ENCODE measurements at regions not wholly inside any gene's neighbourhood (a gene's known extent, or its start where the extent isn't known, plus 50 kb on each side); places are given as distances from the start of the nearest gene placed in this dataset.

DNA sequence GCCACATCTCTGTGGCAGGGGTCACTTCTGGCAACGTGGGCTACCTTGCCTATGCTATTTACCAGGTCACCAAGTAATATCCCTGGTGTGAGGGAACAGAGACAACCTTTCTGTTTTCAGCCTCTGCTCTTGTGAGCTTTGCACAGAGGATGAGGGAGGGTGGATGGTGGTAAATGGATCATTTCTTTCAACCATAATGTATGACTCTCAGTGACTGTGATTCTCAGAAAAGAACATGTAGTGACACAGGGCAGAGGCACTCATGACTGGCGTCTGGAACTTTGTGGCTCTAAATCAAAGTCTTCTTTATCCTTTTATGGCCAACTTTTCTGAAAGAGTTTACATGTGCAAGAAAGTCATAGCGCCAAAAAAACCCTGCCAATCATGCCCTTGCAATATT lies 153.5 kb upstream of the USP24 start:
- no peaks in the 10 kb centered on the region for H3K4me1 ChIP-seq (ENCODE audit: control insufficient read depth in 1 of 2, insufficient read depth in 2 of 2, low read length in 2 of 2)
- 59 to 88% methylated on average over 3 of the region's 3 CpGs for WGBS, 2 donors
- no peak for ATAC-seq (ENCODE audit: low FRiP score)
- H3K27me3 ChIP-seq (ENCODE audit: control insufficient read depth in 1 of 2, insufficient read depth in 2 of 2, low read length in 1 of 2): no peaks in the 10 kb centered on the region
- no peak overlapping the region for H3K4me3 ChIP-seq (ENCODE audit: low read length in 2 of 2)
- intact Hi-C loops (cut with DNase I): no loop called here
- H3K27ac ChIP-seq (ENCODE audit: low read depth in 1 of 2, low read length in 2 of 2): no peak overlapping the region
- DNase-seq: no peak
- peaks cover 2% of the 10 kb centered on the region for H3K9me3 ChIP-seq (ENCODE audit: control insufficient read depth, low read length)
- no peaks in the 10 kb centered on the region for H3K36me3 ChIP-seq (ENCODE audit: control insufficient read depth in 1 of 2, insufficient read depth in 2 of 2, low read length in 1 of 2)

DNA sequence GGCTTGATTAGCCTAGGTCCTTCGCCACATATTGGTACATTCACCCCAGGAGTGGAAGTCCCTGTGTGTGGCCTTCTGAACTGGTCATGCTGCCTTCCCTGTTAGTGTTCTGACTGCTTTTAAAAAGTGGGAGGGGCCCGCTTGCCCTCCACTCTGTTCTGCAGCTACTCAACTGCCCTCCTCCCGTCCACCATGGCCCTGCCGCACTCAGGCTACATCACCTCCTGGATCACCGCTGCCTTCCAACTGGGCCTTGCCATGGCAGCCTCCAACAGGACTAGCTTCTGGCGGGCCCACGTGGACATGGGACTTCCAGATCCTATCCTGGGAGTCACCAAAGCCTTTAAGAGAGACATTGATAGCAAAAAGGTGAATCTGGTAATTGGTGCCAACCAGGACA lies 152.1 kb upstream of the USP24 start:
- Histone ChIP-seq H3K4me3 (ENCODE audit: low read length in 2 of 2) (no peak overlapping the region), H3K27ac (ENCODE audit: low read depth in 1 of 2, low read length in 2 of 2) (no peak overlapping the region), H3K27me3 (ENCODE audit: control insufficient read depth in 1 of 2, insufficient read depth in 2 of 2, low read length in 1 of 2) (no peaks in the 10 kb centered on the region), H3K9me3 (ENCODE audit: control insufficient read depth, low read length) (peaks cover 2% of the 10 kb centered on the region), H3K4me1 (ENCODE audit: control insufficient read depth in 1 of 2, insufficient read depth in 2 of 2, low read length in 2 of 2) (no peaks in the 10 kb centered on the region), H3K36me3 (ENCODE audit: control insufficient read depth in 1 of 2, insufficient read depth in 2 of 2, low read length in 1 of 2) (no peaks in the 10 kb centered on the region)
- 90 to 97% methylated on average over 7 of the region's 7 CpGs for WGBS, 2 donors
- ATAC-seq (ENCODE audit: low FRiP score) (no peak), DNase-seq (no peak)
- intact Hi-C loops (cut with DNase I): no loop called here

DNA sequence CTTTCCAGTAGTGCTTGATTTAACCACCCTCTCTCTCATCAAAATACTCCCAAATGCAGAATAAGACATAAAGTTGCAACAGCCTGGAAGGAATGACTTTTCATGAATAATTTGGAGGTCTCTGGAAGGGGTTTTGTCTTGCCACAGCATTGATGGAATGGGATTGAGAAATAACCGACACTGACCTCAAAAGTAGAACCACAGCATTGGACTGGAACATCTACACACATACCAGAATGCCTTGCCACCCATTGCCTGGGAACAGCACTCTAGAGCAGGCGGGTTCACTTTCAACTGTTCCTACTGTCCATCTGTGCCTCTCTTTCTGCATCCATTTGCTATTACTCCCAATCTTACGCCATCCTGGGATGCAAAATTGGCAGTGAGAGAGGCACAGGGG lies 149.1 kb upstream of the USP24 start:
- Histone ChIP-seq H3K36me3 (ENCODE audit: control insufficient read depth in 1 of 2, insufficient read depth in 2 of 2, low read length in 1 of 2) (no peaks in the 10 kb centered on the region), H3K27me3 (ENCODE audit: control insufficient read depth in 1 of 2, insufficient read depth in 2 of 2, low read length in 1 of 2) (no peaks in the 10 kb centered on the region), H3K4me1 (ENCODE audit: control insufficient read depth in 1 of 2, insufficient read depth in 2 of 2, low read length in 2 of 2) (no peaks in the 10 kb centered on the region), H3K4me3 (ENCODE audit: low read length in 2 of 2) (no peak overlapping the region), H3K9me3 (ENCODE audit: control insufficient read depth, low read length) (peaks cover 2% of the 10 kb centered on the region), H3K27ac (ENCODE audit: low read depth in 1 of 2, low read length in 2 of 2) (no peak overlapping the region)
- intact Hi-C loops (cut with DNase I): no loop called here
- ATAC-seq (ENCODE audit: low FRiP score) (no peak), DNase-seq (no peak)
- 95 to 96% methylated on average over 3 of the region's 3 CpGs for WGBS, 2 donors

DNA sequence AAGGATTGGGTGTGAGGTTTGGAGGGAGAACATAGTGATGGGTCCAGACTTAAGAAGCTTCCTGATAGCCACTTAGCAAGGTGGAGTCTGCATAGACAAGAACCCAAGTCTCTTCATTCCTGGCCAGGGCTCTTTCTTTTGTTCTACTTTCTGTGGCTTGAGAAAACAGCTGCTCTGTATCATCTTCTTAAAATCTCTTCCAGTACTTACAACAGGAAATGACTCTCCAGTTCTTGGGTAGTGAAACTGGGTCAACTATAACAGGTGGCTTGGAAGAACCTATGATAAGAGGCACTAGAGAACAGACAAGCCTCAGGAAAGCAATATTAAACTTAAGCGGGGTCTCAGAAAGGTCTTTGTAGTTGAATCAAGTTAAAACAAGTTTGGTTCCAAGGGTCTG lies 148.1 kb upstream of the USP24 start:
- H3K9me3 ChIP-seq (ENCODE audit: control insufficient read depth, low read length): peaks cover 2% of the 10 kb centered on the region
- H3K4me1 ChIP-seq (ENCODE audit: control insufficient read depth in 1 of 2, insufficient read depth in 2 of 2, low read length in 2 of 2): no peaks in the 10 kb centered on the region
- no peaks in the 10 kb centered on the region for H3K36me3 ChIP-seq (ENCODE audit: control insufficient read depth in 1 of 2, insufficient read depth in 2 of 2, low read length in 1 of 2)
- intact Hi-C loops (cut with DNase I): no loop called here
- no peak for ATAC-seq (ENCODE audit: low FRiP score)
- H3K27ac ChIP-seq (ENCODE audit: low read depth in 1 of 2, low read length in 2 of 2): no peak overlapping the region
- H3K4me3 ChIP-seq (ENCODE audit: low read length in 2 of 2): no peak overlapping the region
- no peak for DNase-seq
- WGBS, 2 donors: 89 to 91% methylated on average over 1 of the region's 1 CpG
- no peaks in the 10 kb centered on the region for H3K27me3 ChIP-seq (ENCODE audit: control insufficient read depth in 1 of 2, insufficient read depth in 2 of 2, low read length in 1 of 2)

DNA sequence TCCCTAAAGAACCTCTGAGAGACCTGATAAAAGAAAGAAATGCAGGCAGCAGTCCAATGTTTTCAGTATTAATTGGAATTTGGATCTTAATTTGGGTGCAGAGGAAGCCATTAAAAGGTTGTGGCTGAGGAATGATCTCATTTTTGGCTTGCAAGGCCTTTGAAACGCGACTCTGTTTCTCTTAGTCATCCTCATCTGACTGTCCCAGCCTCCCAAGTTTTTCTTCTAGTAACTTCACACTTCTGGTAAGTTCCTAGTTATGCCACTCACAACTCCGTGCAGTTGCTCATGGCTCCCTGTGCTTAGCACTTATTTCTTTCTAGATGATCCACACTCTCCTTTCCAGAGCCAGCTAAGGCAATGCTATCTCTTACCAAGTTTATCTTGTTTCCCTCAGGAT lies 147.4 kb upstream of the USP24 start:
- H3K4me1 ChIP-seq (ENCODE audit: control insufficient read depth in 1 of 2, insufficient read depth in 2 of 2, low read length in 2 of 2): no peaks in the 10 kb centered on the region
- H3K9me3 ChIP-seq (ENCODE audit: control insufficient read depth, low read length): no peaks in the 10 kb centered on the region
- no peak overlapping the region for H3K4me3 ChIP-seq (ENCODE audit: low read length in 2 of 2)
- ATAC-seq (ENCODE audit: low FRiP score): peak; percentile 78
- intact Hi-C loops (cut with DNase I): no loop called here
- no peaks in the 10 kb centered on the region for H3K36me3 ChIP-seq (ENCODE audit: control insufficient read depth in 1 of 2, insufficient read depth in 2 of 2, low read length in 1 of 2)
- 16 to 21% methylated on average over 3 of the region's 3 CpGs for WGBS, 2 donors
- DNase-seq: no peak
- H3K27ac ChIP-seq (ENCODE audit: low read depth in 1 of 2, low read length in 2 of 2): no peak overlapping the region
- no peaks in the 10 kb centered on the region for H3K27me3 ChIP-seq (ENCODE audit: control insufficient read depth in 1 of 2, insufficient read depth in 2 of 2, low read length in 1 of 2)

DNA sequence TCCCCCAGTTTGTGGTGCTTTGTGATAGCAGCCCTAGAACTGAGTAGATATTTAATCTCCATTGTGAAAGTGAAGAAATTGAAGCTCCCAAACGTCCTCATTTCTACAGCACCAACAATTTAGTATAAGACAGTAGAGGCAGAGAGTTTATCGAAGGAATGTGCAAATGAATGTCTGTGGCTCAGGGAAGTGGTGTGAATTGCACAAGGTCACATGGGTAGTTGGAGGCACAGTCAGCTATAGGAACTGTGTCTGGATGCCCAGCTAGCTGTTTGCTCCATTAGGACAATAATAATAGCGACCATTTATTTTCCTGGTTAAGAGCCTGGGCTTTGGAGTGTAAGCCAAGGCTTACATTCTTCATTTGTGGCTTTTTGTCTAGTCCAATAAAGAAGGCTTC lies 144.4 kb upstream of the USP24 start:
- Histone ChIP-seq H3K9me3 (ENCODE audit: control insufficient read depth, low read length) (no peaks in the 10 kb centered on the region), H3K4me1 (ENCODE audit: control insufficient read depth in 1 of 2, insufficient read depth in 2 of 2, low read length in 2 of 2) (no peaks in the 10 kb centered on the region), H3K36me3 (ENCODE audit: control insufficient read depth in 1 of 2, insufficient read depth in 2 of 2, low read length in 1 of 2) (no peaks in the 10 kb centered on the region), H3K27ac (ENCODE audit: low read depth in 1 of 2, low read length in 2 of 2) (no peak overlapping the region), H3K4me3 (ENCODE audit: low read length in 2 of 2) (no peak overlapping the region), H3K27me3 (ENCODE audit: control insufficient read depth in 1 of 2, insufficient read depth in 2 of 2, low read length in 1 of 2) (no peaks in the 10 kb centered on the region)
- DNase-seq: no peak
- intact Hi-C loops (cut with DNase I): no loop called here
- no peak for ATAC-seq (ENCODE audit: low FRiP score)
- WGBS, 2 donors: 90 to 92% methylated on average over 3 of the region's 3 CpGs

DNA sequence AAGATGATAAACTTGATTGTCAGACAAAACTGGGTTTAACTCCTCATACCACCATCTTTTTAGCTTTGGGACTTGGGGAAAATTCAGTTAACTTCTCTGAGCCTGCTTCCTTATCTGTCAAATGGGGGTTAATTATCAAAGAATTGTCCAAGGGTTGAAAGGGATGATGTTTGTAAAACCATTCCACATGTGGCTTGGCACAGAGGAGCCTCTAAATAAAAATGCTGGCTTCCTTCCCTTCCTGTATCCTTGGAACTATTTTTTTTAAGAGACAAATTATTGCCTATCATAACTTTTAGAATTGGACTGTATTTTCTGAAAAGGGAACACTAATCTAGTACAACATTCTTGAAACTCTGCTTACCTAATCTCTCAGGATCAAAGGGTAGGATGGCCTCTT lies 143.4 kb upstream of the USP24 start:
- Histone ChIP-seq H3K4me3 (ENCODE audit: low read length in 2 of 2) (no peak overlapping the region), H3K27me3 (ENCODE audit: control insufficient read depth in 1 of 2, insufficient read depth in 2 of 2, low read length in 1 of 2) (no peaks in the 10 kb centered on the region), H3K9me3 (ENCODE audit: control insufficient read depth, low read length) (no peaks in the 10 kb centered on the region), H3K27ac (ENCODE audit: low read depth in 1 of 2, low read length in 2 of 2) (no peak overlapping the region), H3K36me3 (ENCODE audit: control insufficient read depth in 1 of 2, insufficient read depth in 2 of 2, low read length in 1 of 2) (no peaks in the 10 kb centered on the region), H3K4me1 (ENCODE audit: control insufficient read depth in 1 of 2, insufficient read depth in 2 of 2, low read length in 2 of 2) (no peaks in the 10 kb centered on the region)
- intact Hi-C loops (cut with DNase I): no loop called here
- ATAC-seq (ENCODE audit: low FRiP score) (no peak), DNase-seq (no peak)

DNA sequence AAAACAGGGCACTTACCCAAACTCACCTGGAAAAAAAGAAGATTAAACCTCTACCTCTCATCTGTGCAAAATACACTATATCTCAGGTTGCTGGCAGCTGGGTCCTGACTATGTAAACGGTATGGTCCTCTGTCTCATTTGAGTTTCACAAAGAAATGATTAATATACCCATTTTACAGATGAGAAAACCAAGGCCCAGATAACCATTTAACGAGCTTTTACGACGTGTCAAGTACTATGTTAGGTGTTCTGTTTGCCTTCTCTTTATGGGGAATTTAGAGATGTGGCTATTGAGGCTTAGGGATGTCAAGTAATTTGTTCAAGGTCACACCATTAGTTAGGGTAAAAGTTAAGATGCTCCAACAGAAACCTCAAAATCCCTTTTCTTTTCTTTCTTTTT lies 140.4 kb upstream of the USP24 start:
- no peak overlapping the region for H3K27ac ChIP-seq (ENCODE audit: low read depth in 1 of 2, low read length in 2 of 2)
- WGBS, 2 donors: 94 to 97% methylated on average over 4 of the region's 4 CpGs
- ATAC-seq (ENCODE audit: low FRiP score) (no peak), DNase-seq (no peak)
- no peaks in the 10 kb centered on the region for H3K36me3 ChIP-seq (ENCODE audit: control insufficient read depth in 1 of 2, insufficient read depth in 2 of 2, low read length in 1 of 2)
- H3K4me1 ChIP-seq (ENCODE audit: control insufficient read depth in 1 of 2, insufficient read depth in 2 of 2, low read length in 2 of 2): no peaks in the 10 kb centered on the region
- intact Hi-C loops (cut with DNase I): no loop called here
- H3K9me3 ChIP-seq (ENCODE audit: control insufficient read depth, low read length): no peaks in the 10 kb centered on the region
- no peak overlapping the region for H3K4me3 ChIP-seq (ENCODE audit: low read length in 2 of 2)
- no peaks in the 10 kb centered on the region for H3K27me3 ChIP-seq (ENCODE audit: control insufficient read depth in 1 of 2, insufficient read depth in 2 of 2, low read length in 1 of 2)

DNA sequence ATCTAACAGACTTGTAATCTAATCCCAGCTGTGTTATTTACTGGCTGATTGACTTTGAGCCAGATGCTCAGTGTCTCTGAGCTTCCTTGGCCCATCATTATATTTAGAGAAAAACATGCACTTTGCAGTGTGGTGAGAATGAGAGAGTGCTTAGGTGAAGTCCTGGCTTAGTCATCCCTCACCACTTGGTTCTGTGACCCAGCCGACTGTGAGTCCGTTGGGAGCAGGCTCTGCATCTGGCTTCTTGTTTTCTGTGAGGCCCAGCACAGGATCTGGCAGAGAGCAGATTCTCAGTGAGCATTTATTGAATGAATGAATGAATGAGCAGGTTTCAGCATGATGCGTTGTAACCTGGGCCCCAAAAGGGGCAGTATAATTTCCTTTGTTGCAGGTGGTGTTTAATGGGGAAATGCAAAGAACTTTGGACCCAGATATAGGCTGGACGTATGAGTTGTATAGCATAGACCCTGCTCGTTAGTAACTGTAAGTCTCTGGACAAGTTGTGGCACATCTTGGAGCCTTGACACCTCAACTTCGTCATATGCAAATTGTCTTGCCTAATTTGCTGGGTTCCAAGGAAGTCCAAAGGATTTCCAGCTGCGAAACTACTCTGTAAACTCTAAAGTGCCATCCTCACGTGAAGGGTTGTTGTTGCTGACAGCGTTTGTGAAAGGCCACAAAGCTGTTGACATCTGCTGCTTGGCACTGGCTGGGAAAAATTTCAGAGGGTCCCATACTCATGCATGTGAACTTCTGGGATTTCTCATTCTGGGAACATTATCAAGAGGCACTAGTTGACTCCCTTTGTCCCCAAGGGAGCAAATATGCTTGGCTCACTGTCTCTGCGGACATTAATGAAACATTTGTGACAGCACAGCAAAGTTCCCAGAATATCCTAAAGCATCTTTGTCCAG lies 138.8 kb upstream of the USP24 start:
- H3K4me3 ChIP-seq (ENCODE audit: low read length in 2 of 2): no peak overlapping the region
- no peaks in the 10 kb centered on the region for H3K9me3 ChIP-seq (ENCODE audit: control insufficient read depth, low read length)
- 87 to 88% methylated on average over 10 of the region's 10 CpGs for WGBS, 2 donors
- H3K36me3 ChIP-seq (ENCODE audit: control insufficient read depth in 1 of 2, insufficient read depth in 2 of 2, low read length in 1 of 2): no peaks in the 10 kb centered on the region
- ATAC-seq (ENCODE audit: low FRiP score) (no peak), DNase-seq (no peak)
- no peaks in the 10 kb centered on the region for H3K27me3 ChIP-seq (ENCODE audit: control insufficient read depth in 1 of 2, insufficient read depth in 2 of 2, low read length in 1 of 2)
- H3K4me1 ChIP-seq (ENCODE audit: control insufficient read depth in 1 of 2, insufficient read depth in 2 of 2, low read length in 2 of 2): no peaks in the 10 kb centered on the region
- H3K27ac ChIP-seq (ENCODE audit: low read depth in 1 of 2, low read length in 2 of 2): no peak overlapping the region
- intact Hi-C loops (cut with DNase I): no loop called here

Measured in aorta (tissue), 5 donors.